ENCODE measurements at regions not wholly inside any gene's neighbourhood (a gene's known extent, or its start where the extent isn't known, plus 50 kb on each side); places are given as distances from the start of the nearest gene placed in this dataset.

- H3K79me2 ChIP-seq (ENCODE audit: insufficient read depth, low read length): no peaks in the 10 kb centered on the region
- TF ChIP-seq EZH2phosphoT487 (IDR thresholded peaks at IDR 0.05; ENCODE audit: borderline replicate concordance): no peak
- no peak overlapping the region for H3K4me3 ChIP-seq (ENCODE audit: low read length, poor library complexity, severe bottlenecking)
- H3K36me3 ChIP-seq (ENCODE audit: insufficient read depth, low read length): no peaks in the 10 kb centered on the region
- no peaks in the 10 kb centered on the region for H4K20me1 ChIP-seq (ENCODE audit: insufficient read depth, low read length, poor library complexity, severe bottlenecking)
- no peaks in the 10 kb centered on the region for H3K27me3 ChIP-seq (ENCODE audit: insufficient read depth, low read length, poor library complexity, severe bottlenecking)
- peaks cover 4% of the 10 kb centered on the region for H3K4me1 ChIP-seq (ENCODE audit: insufficient read depth, low read length, poor library complexity, severe bottlenecking)
- H3F3A ChIP-seq (ENCODE audit: low read depth): no peaks in the 10 kb centered on the region
- H2AFZ ChIP-seq (ENCODE audit: low read length): no peak overlapping the region
- H3K9me2 ChIP-seq (replicated peaks; ENCODE audit: low read depth, low read length): no peaks in the 10 kb centered on the region
- H3K9ac ChIP-seq (ENCODE audit: low read depth, low read length, poor library complexity, severe bottlenecking): no peak overlapping the region
- no peak overlapping the region for H3K4me2 ChIP-seq (ENCODE audit: low read depth, low read length, poor library complexity, severe bottlenecking)
- no peaks in the 10 kb centered on the region for H3K9me3 ChIP-seq (ENCODE audit: insufficient read depth, low read depth, low read length)
Measured at GRCh38 chr10:47190301-47190700, 109.7 kb upstream of the GDF10 start.

GRCh38 chr10:47190802-47191450 is 109.1 kb upstream of the GDF10 start:
- H4K20me1 ChIP-seq (ENCODE audit: insufficient read depth, low read length, poor library complexity, severe bottlenecking): no peaks in the 10 kb centered on the region
- no peak overlapping the region for H3K4me3 ChIP-seq (ENCODE audit: low read length, poor library complexity, severe bottlenecking)
- no peaks in the 10 kb centered on the region for H3K9me3 ChIP-seq (ENCODE audit: insufficient read depth, low read depth, low read length)
- H3F3A ChIP-seq (ENCODE audit: low read depth): no peaks in the 10 kb centered on the region
- H2AFZ ChIP-seq (ENCODE audit: low read length): no peak overlapping the region
- no peaks in the 10 kb centered on the region for H3K36me3 ChIP-seq (ENCODE audit: insufficient read depth, low read length)
- H3K27me3 ChIP-seq (ENCODE audit: insufficient read depth, low read length, poor library complexity, severe bottlenecking): no peaks in the 10 kb centered on the region
- TF ChIP-seq EZH2phosphoT487 (IDR thresholded peaks at IDR 0.05; ENCODE audit: borderline replicate concordance) (no peak), CTCF (conservative IDR thresholded peaks at IDR 0.05; ENCODE audit: low read length) (no peak)
- no peak overlapping the region for H3K4me2 ChIP-seq (ENCODE audit: low read depth, low read length, poor library complexity, severe bottlenecking)
- no peak overlapping the region for H3K9ac ChIP-seq (ENCODE audit: low read depth, low read length, poor library complexity, severe bottlenecking)
- no peaks in the 10 kb centered on the region for H3K9me2 ChIP-seq (replicated peaks; ENCODE audit: low read depth, low read length)
- H3K4me1 ChIP-seq (ENCODE audit: insufficient read depth, low read length, poor library complexity, severe bottlenecking): peaks cover 8% of the 10 kb centered on the region
- H3K79me2 ChIP-seq (ENCODE audit: insufficient read depth, low read length): no peaks in the 10 kb centered on the region

DNA sequence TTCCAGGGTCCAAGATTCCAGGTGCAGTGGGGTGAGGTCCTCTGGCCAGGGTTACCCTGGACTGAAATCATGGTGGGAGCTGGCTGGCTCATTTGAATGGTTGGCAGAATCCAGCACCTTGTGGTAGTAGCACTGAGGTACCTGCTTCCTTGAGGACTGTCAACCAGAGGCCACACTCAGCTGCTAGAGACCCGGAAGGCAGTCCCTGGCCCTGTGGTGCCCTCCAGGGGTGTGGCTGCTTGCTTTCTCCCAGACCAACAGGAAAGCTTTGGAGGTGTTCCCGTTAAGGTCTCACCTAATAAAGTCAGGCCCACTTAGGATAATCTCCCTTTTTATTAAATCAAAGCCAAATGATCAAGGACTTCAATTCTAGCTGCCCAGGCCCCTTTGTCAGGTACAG is 107.7 kb upstream of the GDF10 start:
- no peaks in the 10 kb centered on the region for H3K9me2 ChIP-seq (replicated peaks; ENCODE audit: low read depth, low read length)
- H3K27me3 ChIP-seq (ENCODE audit: insufficient read depth, low read length, poor library complexity, severe bottlenecking): no peaks in the 10 kb centered on the region
- TF ChIP-seq CTCF (conservative IDR thresholded peaks at IDR 0.05; ENCODE audit: low read length) (no peak), EZH2phosphoT487 (IDR thresholded peaks at IDR 0.05; ENCODE audit: borderline replicate concordance) (no peak)
- H3K4me2 ChIP-seq (ENCODE audit: low read depth, low read length, poor library complexity, severe bottlenecking): no peak overlapping the region
- no peaks in the 10 kb centered on the region for H3K79me2 ChIP-seq (ENCODE audit: insufficient read depth, low read length)
- H3F3A ChIP-seq (ENCODE audit: low read depth): no peaks in the 10 kb centered on the region
- H3K36me3 ChIP-seq (ENCODE audit: insufficient read depth, low read length): no peaks in the 10 kb centered on the region
- no peaks in the 10 kb centered on the region for H4K20me1 ChIP-seq (ENCODE audit: insufficient read depth, low read length, poor library complexity, severe bottlenecking)
- H3K4me1 ChIP-seq (ENCODE audit: insufficient read depth, low read length, poor library complexity, severe bottlenecking): peaks cover 8% of the 10 kb centered on the region
- H3K9me3 ChIP-seq (ENCODE audit: insufficient read depth, low read depth, low read length): no peaks in the 10 kb centered on the region
- H2AFZ ChIP-seq (ENCODE audit: low read length): no peak overlapping the region
- H3K4me3 ChIP-seq (ENCODE audit: low read length, poor library complexity, severe bottlenecking): no peak overlapping the region
- no peak overlapping the region for H3K9ac ChIP-seq (ENCODE audit: low read depth, low read length, poor library complexity, severe bottlenecking)

DNA sequence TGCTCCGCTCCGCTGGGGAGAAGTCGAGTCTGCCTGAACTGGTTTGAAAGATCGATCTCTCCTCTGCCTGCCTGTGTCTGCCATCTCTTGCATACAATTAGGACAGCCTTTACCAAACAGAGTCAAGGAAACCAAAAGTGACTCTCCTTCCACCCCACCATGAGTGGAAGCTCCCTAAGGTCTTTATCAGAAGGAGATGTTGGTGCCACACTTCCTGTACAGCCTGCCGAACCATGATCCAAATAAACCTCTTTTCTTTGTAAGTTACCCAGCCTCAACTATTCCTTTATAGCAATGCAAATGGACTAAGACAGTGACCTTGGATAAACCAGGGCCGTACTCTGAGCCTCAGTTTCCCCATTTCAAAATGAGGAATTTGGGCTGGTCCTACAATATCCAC is 106.3 kb upstream of the GDF10 start:
- no peak for TF ChIP-seq CTCF (conservative IDR thresholded peaks at IDR 0.05; ENCODE audit: low read length)
- Histone ChIP-seq H3K4me2 (ENCODE audit: low read depth, low read length, poor library complexity, severe bottlenecking) (no peak overlapping the region), H3K36me3 (ENCODE audit: insufficient read depth, low read length) (no peaks in the 10 kb centered on the region), H3K9me3 (ENCODE audit: insufficient read depth, low read depth, low read length) (no peaks in the 10 kb centered on the region), H4K20me1 (ENCODE audit: insufficient read depth, low read length, poor library complexity, severe bottlenecking) (no peaks in the 10 kb centered on the region), H2AFZ (ENCODE audit: low read length) (no peak overlapping the region), H3F3A (ENCODE audit: low read depth) (no peaks in the 10 kb centered on the region), H3K9ac (ENCODE audit: low read depth, low read length, poor library complexity, severe bottlenecking) (no peak overlapping the region), H3K4me3 (ENCODE audit: low read length, poor library complexity, severe bottlenecking) (no peak overlapping the region), H3K4me1 (ENCODE audit: insufficient read depth, low read length, poor library complexity, severe bottlenecking) (peaks cover 3% of the 10 kb centered on the region), H3K79me2 (ENCODE audit: insufficient read depth, low read length) (no peaks in the 10 kb centered on the region), H3K9me2 (replicated peaks; ENCODE audit: low read depth, low read length) (no peaks in the 10 kb centered on the region), H3K27me3 (ENCODE audit: insufficient read depth, low read length, poor library complexity, severe bottlenecking) (no peaks in the 10 kb centered on the region)

All from Loucy (cell line).